ENCODE measurements at regions not wholly inside any gene's neighbourhood (a gene's known extent, or its start where the extent isn't known, plus 50 kb on each side); places are given as distances from the start of the nearest gene placed in this dataset.

DNA sequence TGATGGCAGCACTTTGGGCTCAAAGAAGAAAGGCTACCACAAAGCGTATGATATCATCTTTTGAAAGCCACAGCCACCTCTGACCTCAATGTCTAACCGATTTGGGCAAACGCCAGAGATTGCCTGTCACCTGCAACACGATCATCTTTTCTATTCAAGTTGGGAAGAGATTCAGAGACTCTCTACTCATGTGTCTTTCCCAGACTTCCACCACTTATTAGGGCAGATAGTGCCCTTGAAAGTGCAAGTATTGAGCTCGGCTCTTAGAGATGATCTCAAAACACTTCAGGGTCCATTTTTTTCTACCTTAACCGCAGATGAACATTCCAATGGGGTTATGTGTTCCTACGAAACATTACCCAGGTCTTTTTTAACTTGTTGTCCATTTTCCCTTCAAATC, 213.7 kb downstream of the DRD1 start:
- no peak overlapping the region for H3K4me3 ChIP-seq (ENCODE audit: low read depth, low read length)
- DNase-seq (ENCODE audit: low read depth) = no peak
- TF ChIP-seq, protein P1, sequence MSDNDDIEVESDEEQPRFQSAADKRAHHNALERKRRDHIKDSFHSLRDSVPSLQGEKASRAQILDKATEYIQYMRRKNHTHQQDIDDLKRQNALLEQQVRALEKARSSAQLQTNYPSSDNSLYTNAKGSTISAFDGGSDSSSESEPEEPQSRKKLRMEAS (IDR thresholded peaks at IDR 0.05; ENCODE audit: low read depth, low read length) = no peak
- TF ChIP-seq, protein P2, sequence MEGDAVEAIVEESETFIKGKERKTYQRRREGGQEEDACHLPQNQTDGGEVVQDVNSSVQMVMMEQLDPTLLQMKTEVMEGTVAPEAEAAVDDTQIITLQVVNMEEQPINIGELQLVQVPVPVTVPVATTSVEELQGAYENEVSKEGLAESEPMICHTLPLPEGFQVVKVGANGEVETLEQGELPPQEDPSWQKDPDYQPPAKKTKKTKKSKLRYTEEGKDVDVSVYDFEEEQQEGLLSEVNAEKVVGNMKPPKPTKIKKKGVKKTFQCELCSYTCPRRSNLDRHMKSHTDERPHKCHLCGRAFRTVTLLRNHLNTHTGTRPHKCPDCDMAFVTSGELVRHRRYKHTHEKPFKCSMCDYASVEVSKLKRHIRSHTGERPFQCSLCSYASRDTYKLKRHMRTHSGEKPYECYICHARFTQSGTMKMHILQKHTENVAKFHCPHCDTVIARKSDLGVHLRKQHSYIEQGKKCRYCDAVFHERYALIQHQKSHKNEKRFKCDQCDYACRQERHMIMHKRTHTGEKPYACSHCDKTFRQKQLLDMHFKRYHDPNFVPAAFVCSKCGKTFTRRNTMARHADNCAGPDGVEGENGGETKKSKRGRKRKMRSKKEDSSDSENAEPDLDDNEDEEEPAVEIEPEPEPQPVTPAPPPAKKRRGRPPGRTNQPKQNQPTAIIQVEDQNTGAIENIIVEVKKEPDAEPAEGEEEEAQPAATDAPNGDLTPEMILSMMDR (IDR thresholded peaks at IDR 0.05; ENCODE audit: low read depth, low read length) = no peak
- TF ChIP-seq MYC (IDR thresholded peaks at IDR 0.05; ENCODE audit: low read depth, low read length) (no peak), POLR2A (IDR thresholded peaks at IDR 0.05; ENCODE audit: extremely low read depth, insufficient read length) (no peak)

DNA sequence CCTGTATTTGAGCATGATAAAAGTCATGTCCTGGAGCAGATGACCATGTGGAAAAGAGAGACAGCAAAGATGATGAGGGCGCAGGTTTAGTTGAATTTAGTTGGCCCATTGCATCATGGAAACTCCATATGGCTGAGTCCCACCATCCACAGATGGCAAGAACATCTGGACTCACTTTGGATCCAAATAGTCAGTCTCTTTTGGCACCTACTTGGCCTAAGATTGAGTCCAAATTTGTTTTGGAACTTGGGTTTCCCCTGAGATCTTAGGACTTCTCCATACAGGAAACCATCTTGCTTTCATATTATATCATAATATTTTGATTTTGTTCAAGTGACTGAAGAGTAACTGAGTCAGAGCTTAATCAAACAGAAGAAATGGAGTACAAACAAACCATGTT, 217.5 kb downstream of the DRD1 start:
- DNase-seq (ENCODE audit: low read depth) = no peak
- TF ChIP-seq, protein P1 (IDR thresholded peaks at IDR 0.05; ENCODE audit: low read depth, low read length) = no peak
- TF ChIP-seq MYC (IDR thresholded peaks at IDR 0.05; ENCODE audit: low read depth, low read length) = no peak
- TF ChIP-seq POLR2A (IDR thresholded peaks at IDR 0.05; ENCODE audit: extremely low read depth, insufficient read length) = no peak
- TF ChIP-seq, protein P2 (IDR thresholded peaks at IDR 0.05; ENCODE audit: low read depth, low read length) = no peak
- H3K4me3 ChIP-seq (ENCODE audit: low read depth, low read length) = no peak overlapping the region

DNA sequence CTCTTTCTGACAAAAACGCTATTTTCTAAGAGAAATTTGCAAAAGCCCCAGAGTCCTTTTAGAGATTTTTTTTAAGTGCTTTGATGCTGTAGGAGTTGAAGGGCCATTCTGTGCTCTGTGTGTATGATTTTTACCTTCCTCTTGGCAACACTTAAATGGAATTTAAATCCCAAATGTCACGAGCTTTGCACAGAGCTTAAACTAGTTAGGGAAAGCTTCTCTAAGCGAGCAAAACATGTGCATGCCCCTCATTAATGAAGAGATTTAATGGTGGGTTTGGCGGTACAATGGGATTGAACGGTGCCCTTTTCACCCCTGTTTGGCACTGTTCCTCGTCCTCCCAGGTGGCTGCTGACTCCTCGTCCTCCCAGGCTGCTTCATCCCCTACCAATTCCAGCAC, 220.7 kb downstream of the DRD1 start:
- TF ChIP-seq POLR2A (IDR thresholded peaks at IDR 0.05; ENCODE audit: extremely low read depth, insufficient read length) = no peak
- TF ChIP-seq, protein P1 (IDR thresholded peaks at IDR 0.05; ENCODE audit: low read depth, low read length) = no peak
- TF ChIP-seq, protein P2 (IDR thresholded peaks at IDR 0.05; ENCODE audit: low read depth, low read length) = no peak
- TF ChIP-seq MYC (IDR thresholded peaks at IDR 0.05; ENCODE audit: low read depth, low read length) = no peak
- no peak for DNase-seq (ENCODE audit: low read depth)
- no peak overlapping the region for H3K4me3 ChIP-seq (ENCODE audit: low read depth, low read length)

DNA sequence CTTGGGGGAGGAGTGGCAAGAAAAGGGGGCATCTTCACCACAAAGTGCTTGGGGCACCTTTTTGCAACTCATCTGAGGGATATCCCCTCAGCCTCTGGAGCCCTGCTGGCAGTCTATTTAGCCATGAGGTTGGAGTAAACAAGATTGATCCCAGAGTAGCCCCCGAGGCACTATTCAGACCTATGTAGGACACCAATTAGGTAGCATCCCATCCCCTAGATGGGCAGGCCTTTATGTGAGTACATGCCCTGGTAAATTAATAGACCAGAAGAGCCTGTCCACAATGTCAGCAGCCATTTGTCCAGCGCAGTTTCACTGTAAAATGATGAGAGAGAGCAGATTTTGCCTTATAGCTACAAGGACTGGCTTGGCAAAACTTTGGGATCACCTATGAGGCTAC, 221.4 kb downstream of the DRD1 start:
- no peak for DNase-seq (ENCODE audit: low read depth)
- no peak overlapping the region for H3K4me3 ChIP-seq (ENCODE audit: low read depth, low read length)
- TF ChIP-seq MYC (IDR thresholded peaks at IDR 0.05; ENCODE audit: low read depth, low read length) = no peak
- TF ChIP-seq, protein P2 (IDR thresholded peaks at IDR 0.05; ENCODE audit: low read depth, low read length) = no peak
- TF ChIP-seq POLR2A (IDR thresholded peaks at IDR 0.05; ENCODE audit: extremely low read depth, insufficient read length) = no peak
- TF ChIP-seq, protein P1 (IDR thresholded peaks at IDR 0.05; ENCODE audit: low read depth, low read length) = no peak

DNA sequence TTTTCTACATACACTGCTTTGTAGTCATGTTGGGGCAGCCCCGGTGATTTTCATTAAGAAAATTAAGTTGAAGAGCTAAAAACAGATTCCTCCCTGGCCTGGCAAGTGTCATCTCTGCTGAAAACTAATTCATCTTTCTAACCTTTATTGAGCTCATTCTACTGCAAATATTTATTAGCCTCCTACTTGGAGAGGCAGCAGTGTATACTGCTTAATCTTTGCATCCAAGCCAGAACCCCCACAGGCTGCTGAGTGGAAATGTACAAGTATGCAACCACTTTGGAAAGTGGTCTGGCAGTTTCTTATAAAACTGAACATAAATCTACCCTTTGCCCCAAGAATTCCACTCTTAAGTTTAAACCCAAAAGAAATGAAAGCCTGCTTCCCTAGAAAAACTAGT, 223.4 kb downstream of the DRD1 start:
- TF ChIP-seq, protein P2 (IDR thresholded peaks at IDR 0.05; ENCODE audit: low read depth, low read length) = no peak
- TF ChIP-seq MYC (IDR thresholded peaks at IDR 0.05; ENCODE audit: low read depth, low read length) = no peak
- TF ChIP-seq, protein P1 (IDR thresholded peaks at IDR 0.05; ENCODE audit: low read depth, low read length) = no peak
- TF ChIP-seq POLR2A (IDR thresholded peaks at IDR 0.05; ENCODE audit: extremely low read depth, insufficient read length) = no peak
- no peak overlapping the region for H3K4me3 ChIP-seq (ENCODE audit: low read depth, low read length)
- no peak for DNase-seq (ENCODE audit: low read depth)

DNA sequence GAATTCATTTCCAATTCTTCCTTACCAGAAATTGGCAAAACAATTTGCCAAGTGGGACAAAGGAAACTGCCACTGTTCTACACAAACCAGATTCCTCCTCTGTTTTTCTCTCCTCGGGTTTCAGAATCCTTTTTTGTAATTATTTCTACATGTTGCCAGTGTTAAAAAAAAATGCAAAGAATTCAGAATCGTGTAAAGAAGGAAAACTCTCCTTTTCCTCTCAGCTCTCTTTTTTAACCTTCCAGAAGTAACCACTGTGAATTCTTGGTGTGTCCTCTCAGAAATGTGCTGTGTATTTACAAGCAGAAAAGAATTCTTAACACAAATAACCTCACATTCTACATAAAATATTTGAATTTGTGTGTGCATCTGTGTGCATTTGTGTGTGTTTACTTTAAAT, 224.6 kb downstream of the DRD1 start:
- TF ChIP-seq, protein P2 (IDR thresholded peaks at IDR 0.05; ENCODE audit: low read depth, low read length) = no peak
- TF ChIP-seq POLR2A (IDR thresholded peaks at IDR 0.05; ENCODE audit: extremely low read depth, insufficient read length) = no peak
- TF ChIP-seq, protein P1 (IDR thresholded peaks at IDR 0.05; ENCODE audit: low read depth, low read length) = no peak
- no peak for TF ChIP-seq MYC (IDR thresholded peaks at IDR 0.05; ENCODE audit: low read depth, low read length)
- DNase-seq (ENCODE audit: low read depth) = no peak
- H3K4me3 ChIP-seq (ENCODE audit: low read depth, low read length) = no peak overlapping the region

Measured in NB4 (cell line).